GM18520 (cell line): ENCODE measurements at regions not wholly inside any gene's neighbourhood (a gene's known extent, or its start where the extent isn't known, plus 50 kb on each side); places are given as distances from the start of the nearest gene placed in this dataset.
"Not testable (repeated sequence)": the region's sequence is repeated elsewhere in the genome, so short reads cannot be mapped to it uniquely, and the experiment has no call there.

Experiments
- ATAC-seq: cut with Tn5 transposase; IDR thresholded peaks from one replicate; pipeline ENCODE4 v1.9.1; 2021; ENCODE audit not compliant: unreplicated experiment

GRCh38 chr17:45554479-45554878 lies 64.0 kb upstream of the PLEKHM1 start:
- not testable (repeated sequence) for ATAC-seq

DNA sequence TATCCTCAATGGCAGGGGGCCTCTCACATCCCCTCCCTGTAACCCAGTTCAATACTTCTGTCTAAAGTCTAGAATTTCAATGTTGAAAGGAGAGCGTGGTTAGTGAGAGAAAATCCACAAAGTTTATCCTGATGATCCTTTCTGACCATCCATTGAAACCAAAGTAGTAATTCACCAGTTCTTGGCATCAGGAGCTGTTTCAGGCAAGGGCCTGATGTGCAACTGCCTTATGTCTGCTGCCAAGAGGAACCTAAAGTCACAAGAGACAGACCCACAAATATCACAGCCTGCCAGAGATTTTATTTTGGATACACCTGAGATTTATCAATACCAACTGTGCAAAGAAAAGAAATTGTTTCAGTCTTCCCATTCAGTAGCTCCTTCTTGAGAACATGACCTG lies 68.3 kb upstream of the PLEKHM1 start:
- not testable (repeated sequence) for ATAC-seq

- ATAC-seq: not testable (repeated sequence)
Observed at GRCh38 chr17:45562868-45563267, 72.3 kb upstream of the PLEKHM1 start.

DNA sequence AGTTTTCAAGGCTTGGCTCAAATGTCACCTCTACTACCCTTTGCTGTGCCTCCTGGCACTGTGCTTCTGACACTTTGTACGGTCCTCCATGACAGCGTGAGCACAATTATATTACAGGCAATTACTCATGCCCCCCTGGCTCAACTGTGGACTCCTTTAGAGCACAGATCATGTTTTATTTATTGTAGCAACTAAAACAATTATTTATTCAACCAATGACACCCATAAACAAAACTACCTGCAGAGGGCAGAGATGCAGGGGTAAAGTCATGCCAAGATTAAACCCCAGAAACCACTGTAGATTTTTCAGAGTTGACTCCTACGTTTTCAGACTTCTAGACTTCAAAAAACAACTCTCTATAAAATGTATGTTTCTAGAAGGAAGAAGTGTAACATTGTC lies 72.8 kb upstream of the PLEKHM1 start:
- ATAC-seq: not testable (repeated sequence)

DNA sequence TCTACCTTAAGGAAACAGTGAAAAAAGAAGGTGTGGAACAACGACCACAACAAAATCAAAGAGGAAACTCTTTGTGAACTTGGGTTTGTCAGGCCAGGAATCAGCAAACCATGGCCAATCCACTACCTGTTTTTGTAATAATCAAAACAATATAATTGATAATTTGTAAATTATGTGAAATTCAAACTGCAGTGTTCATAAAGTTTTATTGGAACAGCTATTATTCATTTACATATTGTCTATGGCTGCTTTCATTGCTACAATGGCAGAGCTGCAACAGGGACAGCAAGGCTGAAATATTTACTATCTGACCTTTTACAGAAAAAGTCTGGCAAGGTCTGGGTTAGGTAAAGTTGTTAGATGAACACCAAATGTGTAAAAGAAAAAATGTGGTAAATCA lies 77.8 kb upstream of the PLEKHM1 start:
- not testable (repeated sequence) for ATAC-seq

DNA sequence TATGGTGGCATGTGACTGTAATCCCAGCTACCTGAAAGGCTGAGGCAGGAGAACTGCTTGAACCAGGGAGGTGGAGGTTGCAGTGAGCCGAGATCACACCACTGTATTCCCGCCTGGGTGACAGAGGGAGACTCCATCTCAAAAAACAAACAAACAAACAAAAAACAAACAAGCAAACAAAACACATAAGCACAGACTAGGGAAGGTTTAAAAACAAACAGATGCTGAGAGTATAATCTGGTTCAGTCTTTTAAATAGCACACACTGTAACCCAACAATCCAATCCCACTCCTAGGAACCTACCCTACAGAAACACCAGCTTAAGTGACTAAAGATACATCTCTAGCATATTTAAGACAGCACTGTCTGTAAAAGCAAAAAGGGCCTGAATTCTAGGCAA lies 82.8 kb upstream of the PLEKHM1 start:
- not testable (repeated sequence) for ATAC-seq

GRCh38 chr17:45573924-45574770 lies 83.6 kb upstream of the PLEKHM1 start:
- ATAC-seq: no peak

GRCh38 chr17:45575126-45575885 lies 84.8 kb upstream of the PLEKHM1 start:
- ATAC-seq: no peak

DNA sequence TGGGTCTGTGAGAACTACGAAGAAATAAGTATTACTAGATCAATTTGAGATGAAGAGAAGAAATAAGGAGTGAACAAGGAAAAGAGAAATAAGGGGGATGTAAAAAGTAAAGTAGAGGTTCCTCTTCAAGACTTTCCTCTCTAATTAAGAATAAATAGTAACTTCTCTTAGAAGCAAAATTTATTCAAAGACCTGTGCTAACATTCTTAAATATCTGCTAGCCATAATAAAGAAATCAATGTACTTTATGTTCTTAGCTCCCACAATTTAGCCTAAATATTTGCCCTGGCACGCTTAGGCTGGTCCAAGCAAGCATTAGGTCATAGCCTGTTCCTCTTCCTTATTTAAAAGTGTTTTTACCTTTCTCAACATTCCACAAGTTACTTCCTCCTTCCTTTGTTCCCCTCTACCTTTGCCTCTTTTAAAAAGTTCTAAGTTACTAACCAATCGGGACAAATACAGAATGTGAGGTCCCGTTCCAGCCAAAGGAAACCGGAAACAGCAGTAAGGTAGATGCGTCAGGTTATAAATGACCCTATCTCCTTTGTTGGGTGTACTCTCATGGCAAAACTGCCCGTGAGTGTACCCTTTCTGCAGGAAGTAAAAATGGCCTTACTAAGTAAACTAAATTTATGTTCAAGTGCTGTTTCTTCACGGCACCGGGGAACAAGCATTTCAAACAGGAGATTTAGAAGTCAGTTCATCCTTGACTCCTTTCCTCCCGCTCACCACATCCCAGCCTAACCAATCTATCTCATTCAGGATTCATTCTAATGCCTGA lies 86.2 kb upstream of the PLEKHM1 start:
- not testable (repeated sequence) for ATAC-seq

GRCh38 chr17:45577571-45578279 lies 87.2 kb upstream of the PLEKHM1 start:
- ATAC-seq: no peak

- ATAC-seq: no peak
Observed at GRCh38 chr17:45578516-45579455, 88.3 kb upstream of the PLEKHM1 start.

GRCh38 chr17:45579529-45580495 lies 89.3 kb upstream of the PLEKHM1 start:
- ATAC-seq: no peak

- no peak for ATAC-seq
Observed at GRCh38 chr17:45580924-45581323, 90.4 kb upstream of the PLEKHM1 start.

- ATAC-seq: no peak
Observed at GRCh38 chr17:45581860-45582259, 91.3 kb upstream of the PLEKHM1 start.

GRCh38 chr17:45584092-45585036 lies 93.8 kb upstream of the PLEKHM1 start:
- peak; percentile 54 for ATAC-seq

GRCh38 chr17:45585037-45585733 lies 94.7 kb upstream of the PLEKHM1 start:
- ATAC-seq: peak; percentile 32
